HFFc6 (cell line): ENCODE measurements at regions not wholly inside any gene's neighbourhood (a gene's known extent, or its start where the extent isn't known, plus 50 kb on each side); places are given as distances from the start of the nearest gene placed in this dataset.
A peak's percentile ranks its signal among the peaks of the same experiment; 100 is the strongest.

ENCODE experiments used
- DNase-seq: peaks from one replicate; pipeline ENCODE4 v3.0.0-alpha.2; 2018
- H3K27ac Mint-ChIP-seq: 2 replicates; pipeline ENCODE4 v1.8.0; 2020; ENCODE audit warnings: mild to moderate bottlenecking, mixed read lengths
- H3K27me3 Mint-ChIP-seq: 2 replicates; pipeline ENCODE4 v1.8.0; 2021; ENCODE audit warnings: mild to moderate bottlenecking, moderate library complexity, mixed read lengths; ENCODE audit not compliant: insufficient read depth
- H3K36me3 Mint-ChIP-seq: 2 replicates; pipeline ENCODE4 v1.8.0; 2021; ENCODE audit warnings: low read depth, mixed read lengths
- H3K4me1 Mint-ChIP-seq: 2 replicates; pipeline ENCODE4 v1.8.0; 2020; ENCODE audit warnings: low read depth, mixed read lengths
- H3K4me3 Mint-ChIP-seq: 2 replicates; pipeline ENCODE4 v1.8.0; 2020; ENCODE audit warnings: mild to moderate bottlenecking, moderate library complexity, mixed read lengths
- H3K9me3 Mint-ChIP-seq: 2 replicates; pipeline ENCODE4 v1.8.0; 2020; ENCODE audit warnings: mild to moderate bottlenecking, mixed read lengths
- TF ChIP-seq, protein P1 (sequence below): fragments of 200-600 bp; sonication (generic); IDR thresholded peaks from 2 replicates; pipeline ENCODE4 v1.5.0; 2021; ENCODE audit warnings: antibody characterized with exemption, mild to moderate bottlenecking

DNA sequence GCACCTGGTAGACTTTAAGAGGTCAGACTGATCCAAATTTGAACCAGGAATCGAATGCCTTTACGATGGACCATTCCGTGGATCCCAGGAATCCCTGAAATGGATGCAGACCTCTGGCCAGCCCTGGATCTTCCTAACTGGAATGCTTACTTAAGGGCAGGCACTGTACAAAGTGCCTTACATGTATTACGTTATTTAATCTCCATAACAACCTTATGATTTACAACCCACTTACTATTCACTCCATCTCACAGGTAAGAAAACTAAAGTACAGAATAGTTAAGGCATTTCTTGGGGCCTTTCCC lies 93.6 kb downstream of the HSPH1 start:
- H3K27me3 Mint-ChIP-seq = peaks cover 1% of the 10 kb centered on the region

GRCh38 chr13:31067416-31068118 lies 94.1 kb downstream of the HSPH1 start:
- Mint-ChIP-seq H3K4me1 (peaks cover 20% of the 10 kb centered on the region), H3K27ac (peak overlapping the region; percentile 27; the same call in 1 of the 2 replicates), H3K36me3 (0 out of 2 replicates have a peak, but pooled peaks cover 3% of the 10 kb centered on the region), H3K4me3 (no peak overlapping the region), H3K9me3 (no peaks in the 10 kb centered on the region), H3K27me3 (peaks cover 1% of the 10 kb centered on the region)
- TF ChIP-seq, protein P1, sequence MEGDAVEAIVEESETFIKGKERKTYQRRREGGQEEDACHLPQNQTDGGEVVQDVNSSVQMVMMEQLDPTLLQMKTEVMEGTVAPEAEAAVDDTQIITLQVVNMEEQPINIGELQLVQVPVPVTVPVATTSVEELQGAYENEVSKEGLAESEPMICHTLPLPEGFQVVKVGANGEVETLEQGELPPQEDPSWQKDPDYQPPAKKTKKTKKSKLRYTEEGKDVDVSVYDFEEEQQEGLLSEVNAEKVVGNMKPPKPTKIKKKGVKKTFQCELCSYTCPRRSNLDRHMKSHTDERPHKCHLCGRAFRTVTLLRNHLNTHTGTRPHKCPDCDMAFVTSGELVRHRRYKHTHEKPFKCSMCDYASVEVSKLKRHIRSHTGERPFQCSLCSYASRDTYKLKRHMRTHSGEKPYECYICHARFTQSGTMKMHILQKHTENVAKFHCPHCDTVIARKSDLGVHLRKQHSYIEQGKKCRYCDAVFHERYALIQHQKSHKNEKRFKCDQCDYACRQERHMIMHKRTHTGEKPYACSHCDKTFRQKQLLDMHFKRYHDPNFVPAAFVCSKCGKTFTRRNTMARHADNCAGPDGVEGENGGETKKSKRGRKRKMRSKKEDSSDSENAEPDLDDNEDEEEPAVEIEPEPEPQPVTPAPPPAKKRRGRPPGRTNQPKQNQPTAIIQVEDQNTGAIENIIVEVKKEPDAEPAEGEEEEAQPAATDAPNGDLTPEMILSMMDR = no peak
- DNase-seq = peak; percentile 62

More for the DNA sequence above, 93.6 kb downstream of the HSPH1 start:
- no peak for DNase-seq
- no peak overlapping the region for H3K4me3 Mint-ChIP-seq
- H3K9me3 Mint-ChIP-seq = no peaks in the 10 kb centered on the region
- H3K36me3 Mint-ChIP-seq = 0 out of 2 replicates have a peak, but pooled peaks cover 3% of the 10 kb centered on the region
- peaks cover 20% of the 10 kb centered on the region for H3K4me1 Mint-ChIP-seq
- peak overlapping the region; percentile 27; the same call in 1 of the 2 replicates for H3K27ac Mint-ChIP-seq
- TF ChIP-seq, protein P1 = no peak

DNA sequence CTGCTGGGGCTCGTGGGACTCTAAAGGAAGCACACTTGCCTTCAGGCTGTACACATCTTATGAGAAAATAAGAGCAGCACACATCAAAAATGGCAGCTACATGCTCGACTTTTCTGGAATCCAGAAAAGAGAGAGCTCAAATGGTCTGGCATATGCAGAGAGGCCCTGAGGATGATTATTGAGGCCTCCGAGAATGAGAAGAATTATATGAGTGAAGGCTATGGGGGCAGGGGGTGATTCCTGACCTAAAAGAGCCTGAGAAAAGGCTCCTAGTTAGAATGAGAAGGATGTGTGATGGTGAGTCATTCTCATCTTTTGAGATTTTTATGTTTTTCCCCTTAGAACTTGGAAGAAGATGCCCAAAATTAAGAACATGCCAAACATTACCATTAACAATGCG lies 97.1 kb downstream of the HSPH1 start:
- Mint-ChIP-seq H3K36me3 (0 out of 2 replicates have a peak, but pooled peaks cover 3% of the 10 kb centered on the region), H3K4me1 (peaks cover 20% of the 10 kb centered on the region), H3K27me3 (peaks cover 1% of the 10 kb centered on the region), H3K4me3 (no peak overlapping the region), H3K27ac (no peak overlapping the region), H3K9me3 (no peaks in the 10 kb centered on the region)
- TF ChIP-seq, protein P1 = no peak
- DNase-seq = no peak

DNA sequence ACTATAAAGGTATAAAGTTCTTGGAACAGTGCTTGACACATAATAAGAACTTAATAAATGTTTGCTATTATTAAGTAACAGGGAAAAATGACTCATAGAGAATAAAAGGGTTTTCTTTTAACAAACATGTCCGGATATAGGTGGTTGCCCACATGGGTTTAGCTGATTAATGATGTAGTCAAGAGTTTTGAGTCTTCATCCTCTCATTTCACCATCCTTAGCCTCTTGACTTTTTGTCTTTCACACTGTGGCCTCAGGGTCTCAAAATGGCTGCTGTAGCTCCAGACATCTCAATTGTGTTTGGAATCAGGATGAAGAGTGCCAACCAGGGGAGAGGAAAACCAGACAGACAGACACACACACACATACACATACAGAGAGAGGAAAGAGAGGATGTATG lies 97.9 kb downstream of the HSPH1 start:
- peaks cover 20% of the 10 kb centered on the region for H3K4me1 Mint-ChIP-seq
- 0 out of 2 replicates have a peak, but pooled peaks cover 3% of the 10 kb centered on the region for H3K36me3 Mint-ChIP-seq
- no peak overlapping the region for H3K4me3 Mint-ChIP-seq
- peaks cover 1% of the 10 kb centered on the region for H3K27me3 Mint-ChIP-seq
- no peaks in the 10 kb centered on the region for H3K9me3 Mint-ChIP-seq
- no peak for DNase-seq
- no peak overlapping the region for H3K27ac Mint-ChIP-seq
- TF ChIP-seq, protein P1 = no peak

- H3K27ac Mint-ChIP-seq = no peak overlapping the region
- peaks cover 3% of the 10 kb centered on the region for H3K27me3 Mint-ChIP-seq
- 0 out of 2 replicates have a peak, but pooled peaks cover 5% of the 10 kb centered on the region for H3K4me1 Mint-ChIP-seq
- TF ChIP-seq, protein P1 = no peak
- H3K4me3 Mint-ChIP-seq = no peak overlapping the region
- DNase-seq = no peak
- H3K36me3 Mint-ChIP-seq = 0 out of 2 replicates have a peak, but pooled peaks cover 3% of the 10 kb centered on the region
- H3K9me3 Mint-ChIP-seq = no peaks in the 10 kb centered on the region
These were observed 101.0 kb downstream of the HSPH1 start for GRCh38 chr13:31060655-31061054.
